Tibial artery (tissue), 4 donors: ENCODE measurements at regions not wholly inside any gene's neighbourhood (a gene's known extent, or its start where the extent isn't known, plus 50 kb on each side); places are given as distances from the start of the nearest gene placed in this dataset.
A peak's percentile ranks its signal among the peaks of the same experiment; 100 is the strongest.
"Not testable (repeated sequence)": the region's sequence is repeated elsewhere in the genome, so short reads cannot be mapped to it uniquely, and the experiment has no call there.

Experiments
- DNase-seq, 2 donors: peaks; one replicate each; pipeline ENCODE4 v3.0.0-alpha.2; 2019
- H3K27ac ChIP-seq, 2 donors: fragments of 200-600 bp; sonication (generic) in 1 of 2; 1 replicate in 1 of 2; 2 replicates in 1 of 2; pipeline ENCODE4 v1.5.1; 2018 to 2019; ENCODE audit warnings: mild to moderate bottlenecking in 1 of 2
- H3K27me3 ChIP-seq, 2 donors: fragments of 200-600 bp; sonication (generic) in 1 of 2; one replicate each; pipeline versions ENCODE4 v1.5.1 to v1.6.0; 2016 to 2019
- H3K36me3 ChIP-seq, 3 donors: fragments of 200-600 bp; sonication (generic) in 2 of 3; one replicate each; pipeline ENCODE4 v1.5.1; 2016 to 2019; ENCODE audit warnings: mild to moderate bottlenecking in 2 of 3
- H3K4me1 ChIP-seq, 4 donors: fragments of 200-600 bp; sonication (generic) in 2 of 4; 1 replicate in 3 of 4; 2 replicates in 1 of 4; pipeline ENCODE4 v1.5.1; 2016 to 2019
- H3K4me3 ChIP-seq, 2 donors: fragments of 200-600 bp; sonication (generic) in 1 of 2; 1 replicate in 1 of 2; 2 replicates in 1 of 2; pipeline ENCODE4 v1.5.1; 2018 to 2019; ENCODE audit warnings: mild to moderate bottlenecking in 2 of 2
- H3K9me3 ChIP-seq, 3 donors: fragments of 200-600 bp; sonication (generic) in 1 of 3; one replicate each; pipeline ENCODE4 v1.5.1; 2016 to 2019
- CTCF ChIP-seq, 2 experiments: fragments of 200-600 bp in 1 of 2; fragments of 450-650 bp in 1 of 2; IDR thresholded peaks; one replicate each; pipeline ENCODE4 v1.5.1; 2017 to 2019; ENCODE audit warnings: antibody characterized with exemption in 2 of 2, mild to moderate bottlenecking in 1 of 2, moderate library complexity in 1 of 2
- intact Hi-C: fragments of 100-400 bp; cut with DNase I; formaldehyde crosslinking; loops from one replicate; pipeline ENCODE4 v1.15.0; 2023; ENCODE audit warnings: low total_unique reads

- no peaks in the 10 kb centered on the region for H3K9me3 ChIP-seq
- no peak overlapping the region for H3K27ac ChIP-seq
- H3K36me3 ChIP-seq = no peaks in the 10 kb centered on the region
- no peaks in the 10 kb centered on the region for H3K4me1 ChIP-seq
- no peak for TF ChIP-seq CTCF (IDR thresholded peaks at IDR 0.05)
- intact Hi-C loops = no loop called here
- H3K4me3 ChIP-seq = no peak overlapping the region
- no peak for DNase-seq
- no peaks in the 10 kb centered on the region for H3K27me3 ChIP-seq
Measured at GRCh38 chr15:81064253-81064652, 63.5 kb downstream of the TLNRD1 start.

GRCh38 chr15:81067567-81067966, 66.5 kb upstream of the CFAP161 start:
- intact Hi-C loops, H3K4me3 ChIP-seq, H3K4me1 ChIP-seq, H3K27ac ChIP-seq, DNase-seq, H3K27me3 ChIP-seq, H3K36me3 ChIP-seq, H3K9me3 ChIP-seq: not testable (repeated sequence)

GRCh38 chr15:81068516-81068915, 65.6 kb upstream of the CFAP161 start:
- DNase-seq = no peak
- no peak overlapping the region for H3K4me3 ChIP-seq
- H3K27ac ChIP-seq = no peak overlapping the region
- H3K27me3 ChIP-seq = no peaks in the 10 kb centered on the region
- peaks cover 0 to 10% (median 5%) of the 10 kb centered on the region in 4 donors for H3K4me1 ChIP-seq
- intact Hi-C loops = no loop called here
- TF ChIP-seq CTCF (IDR thresholded peaks at IDR 0.05) = no peak
- no peaks in the 10 kb centered on the region for H3K36me3 ChIP-seq
- no peaks in the 10 kb centered on the region for H3K9me3 ChIP-seq

GRCh38 chr15:81069356-81069755, 64.7 kb upstream of the CFAP161 start:
- TF ChIP-seq CTCF (IDR thresholded peaks at IDR 0.05) = no peak
- intact Hi-C loops = no loop called here
- no peaks in the 10 kb centered on the region for H3K36me3 ChIP-seq
- no peak overlapping the region for H3K27ac ChIP-seq
- no peaks in the 10 kb centered on the region for H3K27me3 ChIP-seq
- DNase-seq = no peak
- no peak overlapping the region for H3K4me3 ChIP-seq
- no peaks in the 10 kb centered on the region for H3K9me3 ChIP-seq
- H3K4me1 ChIP-seq = peaks cover 0 to 10% (median 5%) of the 10 kb centered on the region in 4 donors

- no peak overlapping the region for H3K27ac ChIP-seq
- H3K9me3 ChIP-seq = no peaks in the 10 kb centered on the region
- peaks cover 0 to 13% (median 5%) of the 10 kb centered on the region in 4 donors for H3K4me1 ChIP-seq
- intact Hi-C loops = no loop called here
- H3K4me3 ChIP-seq = no peak overlapping the region
- no peaks in the 10 kb centered on the region for H3K36me3 ChIP-seq
- no peak for DNase-seq
- TF ChIP-seq CTCF (IDR thresholded peaks at IDR 0.05) = no peak
- H3K27me3 ChIP-seq = no peaks in the 10 kb centered on the region
Measured at GRCh38 chr15:81069909-81070308, 64.2 kb upstream of the CFAP161 start.

- no peak overlapping the region for H3K4me3 ChIP-seq
- peaks cover 0 to 14% (median 5%) of the 10 kb centered on the region in 4 donors for H3K4me1 ChIP-seq
- no peaks in the 10 kb centered on the region for H3K9me3 ChIP-seq
- intact Hi-C loops = no loop called here
- no peaks in the 10 kb centered on the region for H3K36me3 ChIP-seq
- no peak for TF ChIP-seq CTCF (IDR thresholded peaks at IDR 0.05)
- peak overlapping the region; percentile 13 to 14 for H3K27ac ChIP-seq
- DNase-seq = peak in 1 of 2 donors; percentile 66
- no peaks in the 10 kb centered on the region for H3K27me3 ChIP-seq
Measured at GRCh38 chr15:81071120-81071519, 63.0 kb upstream of the CFAP161 start.
